ENCODE measurements at regions not wholly inside any gene's neighbourhood (a gene's known extent, or its start where the extent isn't known, plus 50 kb on each side); places are given as distances from the start of the nearest gene placed in this dataset.

GRCh38 chr10:62709200-62709599, 95.3 kb upstream of the ADO start:
- no peak for DNase-seq (ENCODE audit: low read depth)

- no peak for DNase-seq (ENCODE audit: low read depth)
Measured at GRCh38 chr10:62710182-62710581, 94.3 kb upstream of the ADO start.

GRCh38 chr10:62715383-62715782, 89.1 kb upstream of the ADO start:
- DNase-seq (ENCODE audit: low read depth), result no peak

- DNase-seq (ENCODE audit: low read depth), result no peak
Measured at GRCh38 chr10:62718585-62718984, 85.9 kb upstream of the ADO start.

- DNase-seq (ENCODE audit: low read depth), result no peak
Measured at GRCh38 chr10:62719061-62719460, 85.5 kb upstream of the ADO start.

- DNase-seq (ENCODE audit: low read depth), result no peak
Measured at GRCh38 chr10:62721687-62722086, 82.8 kb upstream of the ADO start.

GRCh38 chr10:62723375-62723774, 81.1 kb upstream of the ADO start:
- DNase-seq (ENCODE audit: low read depth), result no peak

GRCh38 chr10:62724465-62724864, 80.1 kb upstream of the ADO start:
- no peak for DNase-seq (ENCODE audit: low read depth)

GRCh38 chr10:62726142-62726541, 78.4 kb upstream of the ADO start:
- peak; percentile 17 for DNase-seq (ENCODE audit: low read depth)

- DNase-seq (ENCODE audit: low read depth), result no peak
Measured at GRCh38 chr10:62726638-62727037, 77.9 kb upstream of the ADO start.

- DNase-seq (ENCODE audit: low read depth), result no peak
Measured at GRCh38 chr10:62727934-62728333, 76.6 kb upstream of the ADO start.

GRCh38 chr10:62728479-62728878, 76.0 kb upstream of the ADO start:
- DNase-seq (ENCODE audit: low read depth), result no peak

GRCh38 chr10:62732841-62733653, 71.5 kb upstream of the ADO start:
- no peak for DNase-seq (ENCODE audit: low read depth)

GRCh38 chr10:62733654-62734293, 70.7 kb upstream of the ADO start:
- DNase-seq (ENCODE audit: low read depth), result no peak

- no peak for DNase-seq (ENCODE audit: low read depth)
Measured at GRCh38 chr10:62734781-62735463, 69.6 kb upstream of the ADO start.

- no peak for DNase-seq (ENCODE audit: low read depth)
Measured at GRCh38 chr10:62735464-62736167, 68.9 kb upstream of the ADO start.

- no peak for DNase-seq (ENCODE audit: low read depth)
Measured at GRCh38 chr10:62736168-62736546, 68.4 kb upstream of the ADO start.

- DNase-seq (ENCODE audit: low read depth), result no peak
Measured at GRCh38 chr10:62738916-62739315, 65.6 kb upstream of the ADO start.

- no peak for DNase-seq (ENCODE audit: low read depth)
Measured at GRCh38 chr10:62740885-62741745, 63.4 kb upstream of the ADO start.

- DNase-seq (ENCODE audit: low read depth), result no peak
Measured at GRCh38 chr10:62741996-62742395, 62.5 kb upstream of the ADO start.

GRCh38 chr10:62742536-62743061, 61.9 kb upstream of the ADO start:
- no peak for DNase-seq (ENCODE audit: low read depth)
